OCI-M2 (cell line): ENCODE measurements at regions not wholly inside any gene's neighbourhood (a gene's known extent, or its start where the extent isn't known, plus 50 kb on each side); places are given as distances from the start of the nearest gene placed in this dataset.

Experiments
- DNase-seq: peaks from one replicate; lab custom pipeline; 2025; ENCODE audit not compliant: unreplicated experiment; lab: John Stamatoyannopoulos, UW

- no peak for DNase-seq
These were observed 1906.0 kb upstream of the PIK3C3 start for GRCh38 chr18:40048886-40049650.

GRCh38 chr18:40048253-40048652, 1906.8 kb upstream of the PIK3C3 start:
- DNase-seq = no peak

GRCh38 chr18:40046596-40046995, 1908.4 kb upstream of the PIK3C3 start:
- no peak for DNase-seq

GRCh38 chr18:40041951-40042350, 1913.1 kb upstream of the PIK3C3 start:
- no peak for DNase-seq

- DNase-seq = no peak
These were observed 1914.5 kb upstream of the PIK3C3 start for GRCh38 chr18:40040574-40040973.

GRCh38 chr18:40037356-40037755, 1917.7 kb upstream of the PIK3C3 start:
- no peak for DNase-seq

- DNase-seq = no peak
These were observed 1918.2 kb upstream of the PIK3C3 start for GRCh38 chr18:40036861-40037260.

- no peak for DNase-seq
These were observed 1919.1 kb upstream of the PIK3C3 start for GRCh38 chr18:40035966-40036365.

- no peak for DNase-seq
These were observed 1923.0 kb upstream of the PIK3C3 start for GRCh38 chr18:40032076-40032475.

GRCh38 chr18:40031435-40031834, 1923.6 kb upstream of the PIK3C3 start:
- no peak for DNase-seq

GRCh38 chr18:40019797-40020392, 1935.1 kb upstream of the PIK3C3 start:
- no peak for DNase-seq

- DNase-seq = no peak
These were observed 1936.8 kb upstream of the PIK3C3 start for GRCh38 chr18:40018266-40018665.

- no peak for DNase-seq
These were observed 1938.0 kb upstream of the PIK3C3 start for GRCh38 chr18:40017021-40017420.

GRCh38 chr18:40016405-40016804, 1938.6 kb upstream of the PIK3C3 start:
- DNase-seq = no peak

GRCh38 chr18:40013001-40013609, 1941.9 kb upstream of the PIK3C3 start:
- no peak for DNase-seq

GRCh38 chr18:40011201-40011600, 1943.8 kb upstream of the PIK3C3 start:
- no peak for DNase-seq

GRCh38 chr18:40006634-40007033, 1948.4 kb upstream of the PIK3C3 start:
- no peak for DNase-seq

- DNase-seq = no peak
These were observed 1950.8 kb upstream of the PIK3C3 start for GRCh38 chr18:40004246-40004645.

GRCh38 chr18:39998317-39998716, 1956.7 kb upstream of the PIK3C3 start:
- DNase-seq = no peak

- DNase-seq = no peak
These were observed 1960.5 kb upstream of the PIK3C3 start for GRCh38 chr18:39994498-39994897.

GRCh38 chr18:39991696-39992265, 1963.3 kb upstream of the PIK3C3 start:
- no peak for DNase-seq

GRCh38 chr18:39990540-39990939, 1964.5 kb upstream of the PIK3C3 start:
- no peak for DNase-seq
